MM.1S (cell line): ENCODE measurements at regions not wholly inside any gene's neighbourhood (a gene's known extent, or its start where the extent isn't known, plus 50 kb on each side); places are given as distances from the start of the nearest gene placed in this dataset.

Experiments
- DNase-seq: peaks from one replicate; pipeline ENCODE4 v3.0.0-alpha.2; 2015
- H2AFZ ChIP-seq: fragments of 300-600 bp; sonication (generic); 2 replicates; pipeline ENCODE4 v1.6.0; 2016; ENCODE audit warnings: antibody characterized with exemption, low read length
- H3F3A ChIP-seq: fragments of 300-600 bp; sonication (generic); 2 replicates; pipeline ENCODE4 v1.6.1; 2016; ENCODE audit warnings: mild to moderate bottlenecking, antibody characterized with exemption, low read length, moderate library complexity, mixed read lengths; ENCODE audit not compliant: insufficient read depth
- H3K27ac ChIP-seq: fragments of 300-600 bp; sonication (generic); 2 replicates; pipeline ENCODE4 v1.5.1; 2016; ENCODE audit warnings: mild to moderate bottlenecking, low read length
- H3K27me3 ChIP-seq: fragments of 300-600 bp; sonication (generic); replicated peaks from 2 replicates; pipeline ENCODE4 v1.6.0; 2016; ENCODE audit warnings: low read length; ENCODE audit not compliant: insufficient read depth
- H3K36me3 ChIP-seq: fragments of 300-600 bp; sonication (generic); replicated peaks from 2 replicates; pipeline ENCODE4 v1.6.1; 2016; ENCODE audit warnings: mild to moderate bottlenecking, low read length, mixed read lengths; ENCODE audit not compliant: insufficient read depth
- H3K4me1 ChIP-seq: fragments of 300-600 bp; sonication (generic); 2 replicates; pipeline ENCODE4 v1.6.1; 2016; ENCODE audit warnings: low read length, mixed read lengths
- H3K4me2 ChIP-seq: fragments of 300-600 bp; sonication (generic); 2 replicates; pipeline ENCODE4 v1.6.0; 2016; ENCODE audit warnings: low read depth, low read length
- H3K4me3 ChIP-seq: fragments of 300-600 bp; sonication (generic); 2 replicates; pipeline ENCODE4 v1.5.1; 2016; ENCODE audit warnings: low read length, mixed read lengths
- H3K79me2 ChIP-seq: fragments of 300-600 bp; sonication (generic); 2 replicates; pipeline ENCODE4 v1.6.1; 2016; ENCODE audit warnings: mixed run types, low read length, mixed read lengths
- H3K9ac ChIP-seq: fragments of 300-600 bp; sonication (generic); 2 replicates; pipeline ENCODE4 v1.6.1; 2016; ENCODE audit warnings: low read length, mixed read lengths
- H3K9me2 ChIP-seq: fragments of 300-600 bp; sonication (generic); replicated peaks from 2 replicates; pipeline ENCODE4 v1.6.1; 2016; ENCODE audit warnings: mild to moderate bottlenecking, low read length, mixed read lengths; ENCODE audit not compliant: insufficient read depth
- H3K9me3 ChIP-seq: fragments of 300-600 bp; sonication (generic); replicated peaks from 2 replicates; pipeline ENCODE4 v1.6.1; 2016; ENCODE audit warnings: mild to moderate bottlenecking, low read length, mixed read lengths; ENCODE audit not compliant: insufficient read depth
- H4K20me1 ChIP-seq: fragments of 300-600 bp; sonication (generic); 2 replicates; pipeline ENCODE4 v1.6.1; 2016; ENCODE audit warnings: mild to moderate bottlenecking, low read length, moderate library complexity, mixed read lengths; ENCODE audit not compliant: insufficient read depth
- CTCF ChIP-seq: fragments of 300-600 bp; sonication (generic); IDR thresholded peaks from 2 replicates; pipeline ENCODE4 v1.5.1; 2016; ENCODE audit warnings: antibody characterized with exemption, low read length, mixed read lengths
- EZH2 ChIP-seq: fragments of 300-600 bp; sonication (generic); optimal IDR thresholded peaks from 2 replicates; pipeline ENCODE3; 2017; ENCODE audit warnings: low read depth, mild to moderate bottlenecking, antibody characterized with exemption, low read length, mixed read lengths
- EZH2phosphoT487 ChIP-seq: fragments of 300-600 bp; sonication (generic); IDR thresholded peaks from 2 replicates; pipeline ENCODE4 v1.6.1; 2018; ENCODE audit warnings: antibody characterized with exemption, low read length

GRCh38 chr1:30358500-30358899, 364.9 kb downstream of the MATN1 start:
- Histone ChIP-seq H3F3A (no peaks in the 10 kb centered on the region), H3K4me2 (no peak overlapping the region), H3K4me1 (no peaks in the 10 kb centered on the region), H2AFZ (no peak overlapping the region), H3K79me2 (no peaks in the 10 kb centered on the region), H3K9me2 (no peaks in the 10 kb centered on the region), H3K36me3 (no peaks in the 10 kb centered on the region), H3K4me3 (no peak overlapping the region), H3K27me3 (peaks cover 72% of the 10 kb centered on the region), H4K20me1 (no peaks in the 10 kb centered on the region), H3K9me3 (no peaks in the 10 kb centered on the region), H3K9ac (no peak overlapping the region), H3K27ac (no peak overlapping the region)
- DNase-seq, result no peak
- no peak for TF ChIP-seq EZH2
- TF ChIP-seq CTCF, result no peak
- TF ChIP-seq EZH2phosphoT487, result no peak

GRCh38 chr1:30356839-30357238, 366.5 kb downstream of the MATN1 start:
- no peak overlapping the region for H3K4me2 ChIP-seq
- no peaks in the 10 kb centered on the region for H3K36me3 ChIP-seq
- H3F3A ChIP-seq, result no peaks in the 10 kb centered on the region
- DNase-seq, result no peak
- H3K9me3 ChIP-seq, result no peaks in the 10 kb centered on the region
- H4K20me1 ChIP-seq, result no peaks in the 10 kb centered on the region
- peaks cover 73% of the 10 kb centered on the region for H3K27me3 ChIP-seq
- no peaks in the 10 kb centered on the region for H3K79me2 ChIP-seq
- no peaks in the 10 kb centered on the region for H3K4me1 ChIP-seq
- H3K27ac ChIP-seq, result no peak overlapping the region
- no peak for TF ChIP-seq CTCF
- no peak for TF ChIP-seq EZH2
- TF ChIP-seq EZH2phosphoT487, result no peak
- H3K4me3 ChIP-seq, result no peak overlapping the region
- no peaks in the 10 kb centered on the region for H3K9me2 ChIP-seq
- H2AFZ ChIP-seq, result no peak overlapping the region
- no peak overlapping the region for H3K9ac ChIP-seq

GRCh38 chr1:30354410-30354809, 369.0 kb downstream of the MATN1 start:
- H3K9me3 ChIP-seq, result no peaks in the 10 kb centered on the region
- no peaks in the 10 kb centered on the region for H3F3A ChIP-seq
- no peak overlapping the region for H3K4me3 ChIP-seq
- H3K79me2 ChIP-seq, result no peaks in the 10 kb centered on the region
- H3K9ac ChIP-seq, result no peak overlapping the region
- H3K4me2 ChIP-seq, result no peak overlapping the region
- TF ChIP-seq EZH2phosphoT487 (no peak), CTCF (no peak), EZH2 (no peak)
- H3K9me2 ChIP-seq, result no peaks in the 10 kb centered on the region
- H3K27ac ChIP-seq, result no peak overlapping the region
- no peaks in the 10 kb centered on the region for H4K20me1 ChIP-seq
- no peaks in the 10 kb centered on the region for H3K36me3 ChIP-seq
- no peak overlapping the region for H2AFZ ChIP-seq
- no peak for DNase-seq
- H3K27me3 ChIP-seq, result peaks cover 79% of the 10 kb centered on the region
- no peaks in the 10 kb centered on the region for H3K4me1 ChIP-seq
